ENCODE measurements at regions not wholly inside any gene's neighbourhood (a gene's known extent, or its start where the extent isn't known, plus 50 kb on each side); places are given as distances from the start of the nearest gene placed in this dataset.

GRCh38 chr6:132088150-132088549 is 137.0 kb upstream of the CCN2 start:
- Histone ChIP-seq H3K4me3 (ENCODE audit: severe bottlenecking) (no peak overlapping the region), H3K4me1 (ENCODE audit: insufficient read depth, poor library complexity, severe bottlenecking) (peaks cover 14% of the 10 kb centered on the region), H3K27ac (ENCODE audit: poor library complexity, severe bottlenecking) (no peak overlapping the region), H3K9me3 (ENCODE audit: severe bottlenecking) (no peaks in the 10 kb centered on the region), H3K36me3 (ENCODE audit: low read depth) (no peaks in the 10 kb centered on the region), H3K27me3 (ENCODE audit: insufficient read depth, poor library complexity, severe bottlenecking) (no peaks in the 10 kb centered on the region)
- no peak for TF ChIP-seq CTCF (IDR thresholded peaks at IDR 0.05; ENCODE audit: poor library complexity, severe bottlenecking)
- DNase-seq (ENCODE audit: low spot score): no peak
- no peak for ATAC-seq (ENCODE audit: low read depth)

- no peaks in the 10 kb centered on the region for H3K36me3 ChIP-seq (ENCODE audit: low read depth)
- H3K9me3 ChIP-seq (ENCODE audit: severe bottlenecking): no peaks in the 10 kb centered on the region
- DNase-seq (ENCODE audit: low spot score) (no peak), ATAC-seq (ENCODE audit: low read depth) (no peak)
- no peak overlapping the region for H3K4me3 ChIP-seq (ENCODE audit: severe bottlenecking)
- TF ChIP-seq CTCF (IDR thresholded peaks at IDR 0.05; ENCODE audit: poor library complexity, severe bottlenecking): no peak
- no peaks in the 10 kb centered on the region for H3K27me3 ChIP-seq (ENCODE audit: insufficient read depth, poor library complexity, severe bottlenecking)
- no peak overlapping the region for H3K27ac ChIP-seq (ENCODE audit: poor library complexity, severe bottlenecking)
- peaks cover 14% of the 10 kb centered on the region for H3K4me1 ChIP-seq (ENCODE audit: insufficient read depth, poor library complexity, severe bottlenecking)
These were observed 136.2 kb upstream of the CCN2 start for GRCh38 chr6:132087391-132087790.

GRCh38 chr6:132085731-132086130 is 134.6 kb upstream of the CCN2 start:
- no peak for ATAC-seq (ENCODE audit: low read depth)
- no peak for DNase-seq (ENCODE audit: low spot score)
- no peak overlapping the region for H3K4me3 ChIP-seq (ENCODE audit: severe bottlenecking)

GRCh38 chr6:132084811-132085509 is 133.8 kb upstream of the CCN2 start:
- Histone ChIP-seq H3K4me3 (ENCODE audit: severe bottlenecking) (no peak overlapping the region), H3K27ac (ENCODE audit: poor library complexity, severe bottlenecking) (peak overlapping the region; percentile 85), H3K4me1 (ENCODE audit: insufficient read depth, poor library complexity, severe bottlenecking) (peaks cover 14% of the 10 kb centered on the region), H3K9me3 (ENCODE audit: severe bottlenecking) (no peaks in the 10 kb centered on the region), H3K27me3 (ENCODE audit: insufficient read depth, poor library complexity, severe bottlenecking) (no peaks in the 10 kb centered on the region), H3K36me3 (ENCODE audit: low read depth) (no peaks in the 10 kb centered on the region)
- DNase-seq (ENCODE audit: low spot score) (no peak), ATAC-seq (ENCODE audit: low read depth) (peak; percentile 94)
- TF ChIP-seq CTCF (IDR thresholded peaks at IDR 0.05; ENCODE audit: poor library complexity, severe bottlenecking): no peak

More at GRCh38 chr6:132085731-132086130, 134.6 kb upstream of the CCN2 start:
- H3K27ac ChIP-seq (ENCODE audit: poor library complexity, severe bottlenecking): peak overlapping the region; percentile 85
- no peaks in the 10 kb centered on the region for H3K36me3 ChIP-seq (ENCODE audit: low read depth)
- no peak for TF ChIP-seq CTCF (IDR thresholded peaks at IDR 0.05; ENCODE audit: poor library complexity, severe bottlenecking)
- H3K9me3 ChIP-seq (ENCODE audit: severe bottlenecking): no peaks in the 10 kb centered on the region
- H3K4me1 ChIP-seq (ENCODE audit: insufficient read depth, poor library complexity, severe bottlenecking): peaks cover 14% of the 10 kb centered on the region
- no peaks in the 10 kb centered on the region for H3K27me3 ChIP-seq (ENCODE audit: insufficient read depth, poor library complexity, severe bottlenecking)

- peaks cover 14% of the 10 kb centered on the region for H3K4me1 ChIP-seq (ENCODE audit: insufficient read depth, poor library complexity, severe bottlenecking)
- H3K9me3 ChIP-seq (ENCODE audit: severe bottlenecking): no peaks in the 10 kb centered on the region
- H3K27me3 ChIP-seq (ENCODE audit: insufficient read depth, poor library complexity, severe bottlenecking): no peaks in the 10 kb centered on the region
- TF ChIP-seq CTCF (IDR thresholded peaks at IDR 0.05; ENCODE audit: poor library complexity, severe bottlenecking): no peak
- DNase-seq (ENCODE audit: low spot score): no peak
- no peak overlapping the region for H3K27ac ChIP-seq (ENCODE audit: poor library complexity, severe bottlenecking)
- no peak for ATAC-seq (ENCODE audit: low read depth)
- H3K4me3 ChIP-seq (ENCODE audit: severe bottlenecking): no peak overlapping the region
- no peaks in the 10 kb centered on the region for H3K36me3 ChIP-seq (ENCODE audit: low read depth)
These were observed 131.2 kb upstream of the CCN2 start for GRCh38 chr6:132082421-132082820.

All from RWPE2 (cell line).